Ishikawa (cell line): ENCODE measurements at regions not wholly inside any gene's neighbourhood (a gene's known extent, or its start where the extent isn't known, plus 50 kb on each side); places are given as distances from the start of the nearest gene placed in this dataset.

ENCODE experiments used
- CEBPB ChIP-seq: IDR thresholded peaks from 2 replicates; pipeline ENCODE4 v1.6.1; 2012
- CREB1 ChIP-seq: IDR thresholded peaks from 2 replicates; pipeline ENCODE4 v1.6.1; 2012; ENCODE audit warnings: low read depth
- EGR1 ChIP-seq: IDR thresholded peaks from 2 replicates; pipeline ENCODE4 v1.6.1; 2012
- EP300 ChIP-seq: IDR thresholded peaks from 2 replicates; pipeline ENCODE4 v1.6.1; 2012; ENCODE audit warnings: borderline replicate concordance
- FOXM1 ChIP-seq: IDR thresholded peaks from 2 replicates; pipeline ENCODE4 v1.6.1; 2012; ENCODE audit warnings: low read depth, borderline replicate concordance
- NFIC ChIP-seq: IDR thresholded peaks from 2 replicates; pipeline ENCODE4 v1.6.1; 2012
- RAD21 ChIP-seq: IDR thresholded peaks from 2 replicates; pipeline ENCODE4 v1.6.1; 2012; ENCODE audit warnings: low read depth
- TAF1 ChIP-seq: IDR thresholded peaks from 2 replicates; pipeline ENCODE4 v1.6.1; 2012; ENCODE audit warnings: low read depth, mild to moderate bottlenecking
- TCF12 ChIP-seq: IDR thresholded peaks from 2 replicates; pipeline ENCODE4 v1.6.1; 2012; ENCODE audit warnings: low read depth
- TEAD4 ChIP-seq: IDR thresholded peaks from 2 replicates; pipeline ENCODE4 v1.6.1; 2012
- YY1 ChIP-seq: IDR thresholded peaks from 2 replicates; pipeline ENCODE4 v1.6.1; 2012; ENCODE audit warnings: low read depth
- ZBTB7A ChIP-seq: IDR thresholded peaks from 2 replicates; pipeline ENCODE4 v1.6.1; 2012; ENCODE audit warnings: low read depth
- TF ChIP-seq, protein P1 (sequence below): IDR thresholded peaks from 2 replicates; pipeline ENCODE4 v1.6.1; 2012
- TF ChIP-seq, protein P2 (sequence below): IDR thresholded peaks from 2 replicates; pipeline ENCODE4 v1.6.1; 2012
- TF ChIP-seq, protein P3 (sequence below): IDR thresholded peaks from 2 replicates; pipeline ENCODE4 v1.6.1; 2012; ENCODE audit warnings: low read depth, mild to moderate bottlenecking

DNA sequence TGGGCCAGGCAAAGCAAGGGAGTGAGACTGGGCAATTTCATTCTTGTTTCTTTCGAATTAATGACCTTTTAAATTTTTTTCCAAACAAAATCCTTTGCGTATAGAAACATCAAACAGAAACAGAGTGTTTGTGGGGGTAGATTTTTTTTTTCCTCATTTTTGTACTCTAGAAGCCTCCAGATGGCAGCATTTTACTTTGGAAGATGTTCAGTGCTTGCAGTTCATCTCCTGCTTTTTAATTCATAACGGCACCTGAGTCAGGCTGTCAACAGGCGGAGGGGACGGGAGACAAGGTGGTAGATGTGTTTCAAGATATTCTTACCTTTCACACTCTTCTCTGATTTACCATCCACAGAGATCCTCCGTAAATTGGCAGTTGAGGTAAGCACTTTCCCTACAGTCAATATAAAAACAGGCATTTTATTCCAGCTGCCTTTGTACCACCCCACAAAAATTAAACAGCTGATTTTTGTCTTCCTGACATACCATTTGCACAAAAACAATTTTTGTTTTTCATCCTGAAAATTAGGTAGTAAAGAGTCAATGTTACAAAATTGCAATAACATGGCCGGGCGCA, 99.5 kb upstream of the FBXL17 start:
- TF ChIP-seq, protein P1, sequence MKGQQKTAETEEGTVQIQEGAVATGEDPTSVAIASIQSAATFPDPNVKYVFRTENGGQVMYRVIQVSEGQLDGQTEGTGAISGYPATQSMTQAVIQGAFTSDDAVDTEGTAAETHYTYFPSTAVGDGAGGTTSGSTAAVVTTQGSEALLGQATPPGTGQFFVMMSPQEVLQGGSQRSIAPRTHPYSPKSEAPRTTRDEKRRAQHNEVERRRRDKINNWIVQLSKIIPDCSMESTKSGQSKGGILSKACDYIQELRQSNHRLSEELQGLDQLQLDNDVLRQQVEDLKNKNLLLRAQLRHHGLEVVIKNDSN, result no peak
- TF ChIP-seq CEBPB, result no peak
- TF ChIP-seq RAD21, result peak; percentile 56
- TF ChIP-seq EGR1, result no peak

DNA sequence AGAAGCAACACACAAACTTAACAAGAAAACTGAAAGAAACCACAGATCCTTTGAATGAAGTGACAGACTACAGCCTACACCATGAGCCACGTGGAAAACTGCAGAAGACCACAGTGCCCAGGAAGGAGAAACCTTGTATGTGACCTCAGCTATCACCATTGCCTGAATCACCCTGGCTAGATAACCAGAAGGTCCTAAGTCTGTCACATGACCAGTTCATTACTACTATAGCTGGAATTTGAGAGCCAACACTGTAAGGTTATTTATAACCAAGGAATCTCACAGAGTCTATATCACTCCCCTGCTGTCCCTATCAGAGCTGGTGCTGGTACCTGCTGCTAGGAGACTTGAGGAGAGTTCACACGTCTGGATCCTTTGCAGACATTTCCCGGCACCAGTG, 90.3 kb upstream of the FBXL17 start:
- TF ChIP-seq YY1 (no peak), CREB1 (no peak), EP300 (no peak), FOXM1 (no peak), RAD21 (no peak), TCF12 (no peak), EGR1 (no peak), ZBTB7A (no peak), CEBPB (no peak), TAF1 (no peak), NFIC (no peak), TEAD4 (no peak)
- TF ChIP-seq, protein P2, sequence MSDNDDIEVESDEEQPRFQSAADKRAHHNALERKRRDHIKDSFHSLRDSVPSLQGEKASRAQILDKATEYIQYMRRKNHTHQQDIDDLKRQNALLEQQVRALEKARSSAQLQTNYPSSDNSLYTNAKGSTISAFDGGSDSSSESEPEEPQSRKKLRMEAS, result no peak
- TF ChIP-seq, protein P1, result no peak
- TF ChIP-seq, protein P3, sequence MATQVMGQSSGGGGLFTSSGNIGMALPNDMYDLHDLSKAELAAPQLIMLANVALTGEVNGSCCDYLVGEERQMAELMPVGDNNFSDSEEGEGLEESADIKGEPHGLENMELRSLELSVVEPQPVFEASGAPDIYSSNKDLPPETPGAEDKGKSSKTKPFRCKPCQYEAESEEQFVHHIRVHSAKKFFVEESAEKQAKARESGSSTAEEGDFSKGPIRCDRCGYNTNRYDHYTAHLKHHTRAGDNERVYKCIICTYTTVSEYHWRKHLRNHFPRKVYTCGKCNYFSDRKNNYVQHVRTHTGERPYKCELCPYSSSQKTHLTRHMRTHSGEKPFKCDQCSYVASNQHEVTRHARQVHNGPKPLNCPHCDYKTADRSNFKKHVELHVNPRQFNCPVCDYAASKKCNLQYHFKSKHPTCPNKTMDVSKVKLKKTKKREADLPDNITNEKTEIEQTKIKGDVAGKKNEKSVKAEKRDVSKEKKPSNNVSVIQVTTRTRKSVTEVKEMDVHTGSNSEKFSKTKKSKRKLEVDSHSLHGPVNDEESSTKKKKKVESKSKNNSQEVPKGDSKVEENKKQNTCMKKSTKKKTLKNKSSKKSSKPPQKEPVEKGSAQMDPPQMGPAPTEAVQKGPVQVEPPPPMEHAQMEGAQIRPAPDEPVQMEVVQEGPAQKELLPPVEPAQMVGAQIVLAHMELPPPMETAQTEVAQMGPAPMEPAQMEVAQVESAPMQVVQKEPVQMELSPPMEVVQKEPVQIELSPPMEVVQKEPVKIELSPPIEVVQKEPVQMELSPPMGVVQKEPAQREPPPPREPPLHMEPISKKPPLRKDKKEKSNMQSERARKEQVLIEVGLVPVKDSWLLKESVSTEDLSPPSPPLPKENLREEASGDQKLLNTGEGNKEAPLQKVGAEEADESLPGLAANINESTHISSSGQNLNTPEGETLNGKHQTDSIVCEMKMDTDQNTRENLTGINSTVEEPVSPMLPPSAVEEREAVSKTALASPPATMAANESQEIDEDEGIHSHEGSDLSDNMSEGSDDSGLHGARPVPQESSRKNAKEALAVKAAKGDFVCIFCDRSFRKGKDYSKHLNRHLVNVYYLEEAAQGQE, result no peak

DNA sequence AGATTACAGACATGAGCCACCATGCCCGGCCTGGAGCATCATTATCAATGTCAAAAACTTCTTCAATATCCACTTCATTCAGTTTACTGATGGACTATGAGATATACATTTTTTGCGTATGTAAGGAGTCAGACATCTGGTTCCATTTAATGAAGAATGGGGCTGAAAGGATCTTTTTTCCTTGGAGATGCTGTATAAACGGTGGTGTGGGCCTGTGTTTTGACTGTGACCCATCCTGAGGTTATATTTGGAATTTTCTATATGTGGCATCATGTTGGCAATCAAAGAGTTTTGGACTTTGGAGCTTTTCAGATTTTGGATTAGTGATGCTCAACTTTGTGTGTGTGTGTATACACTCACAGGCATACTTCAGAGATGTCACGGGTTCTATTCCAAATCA, 85.7 kb upstream of the FBXL17 start:
- TF ChIP-seq ZBTB7A (no peak), FOXM1 (no peak), EP300 (no peak), TCF12 (no peak), RAD21 (no peak), EGR1 (no peak), NFIC (no peak), CREB1 (no peak), CEBPB (no peak), TAF1 (no peak), TEAD4 (no peak), YY1 (no peak)
- TF ChIP-seq, protein P3, result no peak
- TF ChIP-seq, protein P1, result no peak
- TF ChIP-seq, protein P2, result no peak

DNA sequence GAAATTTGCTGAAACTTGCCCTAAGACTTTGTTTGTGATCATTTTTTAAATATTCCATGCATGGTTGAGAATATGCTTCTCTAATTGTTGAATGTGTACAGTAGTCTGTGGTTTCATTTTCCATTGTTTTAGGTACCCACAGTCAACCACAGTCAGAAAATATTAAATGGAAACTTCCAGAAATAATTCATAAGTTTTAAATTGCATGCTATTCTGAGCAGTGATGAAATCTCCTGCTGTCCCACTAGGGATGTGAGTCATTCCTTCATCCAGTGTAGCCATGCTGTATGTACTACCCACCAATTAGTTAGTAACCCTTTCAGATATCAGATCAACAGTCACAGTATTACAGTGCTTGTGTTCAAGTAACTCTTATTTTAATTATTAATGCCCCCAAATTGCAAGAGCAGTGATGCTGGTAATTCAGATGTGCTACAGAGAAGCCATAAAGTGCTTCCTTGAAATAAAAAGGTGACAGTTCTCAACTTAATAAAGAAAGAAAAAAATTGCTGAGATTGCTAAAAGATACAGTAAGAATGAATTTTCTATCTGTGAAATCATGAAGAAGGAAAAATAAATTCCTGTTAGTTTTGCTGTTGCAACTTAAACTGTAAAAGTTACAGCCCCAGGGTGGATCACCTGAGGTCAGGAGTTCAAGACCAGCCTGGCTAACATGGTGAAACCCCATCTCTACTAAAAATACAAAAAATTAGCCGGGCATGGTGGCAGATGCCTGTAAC, 79.9 kb upstream of the FBXL17 start:
- TF ChIP-seq YY1, result no peak
- no peak for TF ChIP-seq TAF1
- no peak for TF ChIP-seq ZBTB7A
- TF ChIP-seq, protein P3, result no peak
- no peak for TF ChIP-seq EGR1
- no peak for TF ChIP-seq TCF12
- TF ChIP-seq EP300, result no peak
- TF ChIP-seq, protein P2, result no peak
- no peak for TF ChIP-seq FOXM1
- no peak for TF ChIP-seq NFIC
- TF ChIP-seq, protein P1, result no peak
- TF ChIP-seq CREB1, result no peak
